Activated naive CD4-positive, alpha-beta T cell treated with anti-CD3 and anti-CD28 coated beads for 36 hours (primary cell): ENCODE measurements at regions not wholly inside any gene's neighbourhood (a gene's known extent, or its start where the extent isn't known, plus 50 kb on each side); places are given as distances from the start of the nearest gene placed in this dataset.
"Not testable (repeated sequence)": the region's sequence is repeated elsewhere in the genome, so short reads cannot be mapped to it uniquely, and the experiment has no call there.

Experiments used
- CTCF ChIA-PET: fragments of 350-600 bp; sonication (Branson Sonifier 250); formaldehyde crosslinking; loops from one replicate; lab custom pipeline; 2021; ENCODE audit warnings: antibody characterized with exemption; lab: Charles Lee
- DNase-seq: peaks from one replicate; pipeline ENCODE4 v3.0.0-alpha.2; 2020
- H3K27ac Mint-ChIP-seq: one replicate; pipeline ENCODE4 v1.8.0; 2021; ENCODE audit warnings: mild to moderate bottlenecking, mixed read lengths
- H3K27me3 Mint-ChIP-seq: one replicate; pipeline ENCODE4 v1.8.0; 2021; ENCODE audit warnings: low read depth, mixed read lengths
- H3K36me3 Mint-ChIP-seq: one replicate; pipeline ENCODE4 v1.8.0; 2021; ENCODE audit warnings: low read depth, mixed read lengths
- H3K4me1 Mint-ChIP-seq: one replicate; pipeline ENCODE4 v1.8.0; 2021; ENCODE audit warnings: low read depth, mixed read lengths
- H3K4me3 Mint-ChIP-seq: one replicate; pipeline ENCODE4 v1.8.0; 2021; ENCODE audit warnings: mild to moderate bottlenecking, moderate library complexity, mixed read lengths
- H3K9me3 Mint-ChIP-seq: one replicate; pipeline ENCODE4 v1.8.0; 2021; ENCODE audit warnings: mixed read lengths
- intact Hi-C: fragments of 100-400 bp; cut with micrococcal nuclease; formaldehyde crosslinking; loops from one replicate; pipeline ENCODE4 v1.15.1; 2023

DNA sequence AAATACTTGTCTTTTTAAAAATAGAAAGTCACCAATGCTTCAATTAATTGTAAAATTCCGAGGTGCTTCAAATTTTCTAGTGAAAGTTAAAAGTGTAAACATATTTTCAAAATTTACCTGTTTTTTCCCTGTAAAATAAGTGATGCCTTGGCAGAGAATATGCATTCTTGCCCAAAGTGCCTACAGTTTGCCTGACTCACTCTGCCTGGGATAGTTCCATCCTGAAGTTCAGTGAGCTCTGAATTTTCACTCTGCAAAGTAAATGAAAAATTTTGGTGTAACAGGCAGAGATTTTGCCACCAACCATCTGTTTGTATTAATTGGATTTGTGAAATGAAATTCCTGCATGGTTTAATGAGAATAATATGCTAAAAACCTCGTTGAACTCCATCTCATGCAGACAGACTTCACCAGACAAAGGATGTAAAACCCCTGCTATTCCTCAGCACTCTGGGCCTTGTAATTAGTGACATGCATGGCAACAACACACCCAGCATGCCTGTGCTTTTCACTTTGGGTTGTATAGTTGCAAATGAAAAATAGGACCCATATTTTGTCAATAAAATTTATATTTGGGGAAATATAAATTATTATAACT, 117.4 kb upstream of the GNAI1 start:
- Mint-ChIP-seq H3K4me1 (no peaks in the 10 kb centered on the region), H3K4me3 (no peak overlapping the region), H3K9me3 (peaks cover 2% of the 10 kb centered on the region), H3K27ac (no peak overlapping the region), H3K36me3 (no peaks in the 10 kb centered on the region), H3K27me3 (no peaks in the 10 kb centered on the region)
- intact Hi-C loops, result loop anchor here (5.0 to 10.0 kb wide), 3 partner anchors 112 to 210 kb away; no protein-coding TSS in a partner anchor
- CTCF ChIA-PET, result interaction anchor here (1.3 kb wide), 1 partner anchor 57 kb away, joined by 3 read pairs; no protein-coding TSS in a partner anchor
- DNase-seq, result no peak

DNA sequence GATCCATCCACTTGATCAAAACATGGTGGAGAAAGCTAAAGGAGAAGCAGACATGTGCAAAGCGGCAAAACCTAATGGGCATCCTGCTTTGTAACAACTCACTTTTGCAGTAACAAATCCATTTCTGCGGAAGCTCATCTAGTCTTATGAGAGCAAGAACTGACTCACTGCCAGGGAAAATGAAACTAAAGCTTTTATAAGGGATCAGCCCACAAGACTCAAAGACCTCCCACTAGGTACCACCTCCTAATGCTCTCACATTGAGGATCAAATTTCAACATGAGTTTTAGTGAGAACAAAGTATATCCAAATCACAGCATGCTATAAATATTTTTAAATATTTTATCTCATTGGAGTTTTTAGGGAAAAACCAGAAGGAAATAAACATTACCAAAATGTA, 120.1 kb upstream of the GNAI1 start:
- Mint-ChIP-seq H3K36me3 (no peaks in the 10 kb centered on the region), H3K27me3 (no peaks in the 10 kb centered on the region), H3K27ac (no peak overlapping the region), H3K4me1 (no peaks in the 10 kb centered on the region), H3K9me3 (peaks cover 2% of the 10 kb centered on the region), H3K4me3 (no peak overlapping the region)
- intact Hi-C loops, result loop anchor here (10.0 kb wide), 2 partner anchors 110 to 170 kb away; no protein-coding TSS in a partner anchor
- DNase-seq, result no peak
- CTCF ChIA-PET, result interaction anchor here (0.6 kb wide), 1 partner anchor 63 kb away, joined by 3 read pairs; no protein-coding TSS in a partner anchor

DNA sequence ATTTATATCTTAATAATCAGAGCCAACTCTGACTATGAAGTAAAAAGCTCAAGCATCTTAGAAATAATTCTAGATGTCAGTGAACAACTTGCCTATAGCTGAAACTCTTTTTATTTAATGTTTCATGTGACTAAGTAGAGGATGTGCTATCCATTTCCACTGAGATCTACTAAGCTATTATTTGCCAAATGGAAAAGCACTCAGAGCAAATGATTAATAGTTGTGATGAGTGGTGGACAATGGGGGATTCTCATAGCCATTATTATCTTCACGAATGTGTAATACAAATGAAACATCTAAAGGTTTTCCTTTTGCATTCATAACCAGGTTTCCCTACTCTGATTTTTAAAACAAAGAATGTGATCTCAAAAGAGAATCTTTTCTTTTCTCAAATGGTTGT, 126.6 kb upstream of the GNAI1 start:
- Mint-ChIP-seq H3K4me1 (no peaks in the 10 kb centered on the region), H3K4me3 (no peak overlapping the region), H3K27me3 (no peaks in the 10 kb centered on the region), H3K36me3 (no peaks in the 10 kb centered on the region), H3K27ac (no peak overlapping the region), H3K9me3 (no peaks in the 10 kb centered on the region)
- intact Hi-C loops, result no loop called here
- DNase-seq, result no peak
- CTCF ChIA-PET, result interaction anchor here (1.1 kb wide), 1 partner anchor 11 kb away, joined by 3 read pairs; no protein-coding TSS in a partner anchor

DNA sequence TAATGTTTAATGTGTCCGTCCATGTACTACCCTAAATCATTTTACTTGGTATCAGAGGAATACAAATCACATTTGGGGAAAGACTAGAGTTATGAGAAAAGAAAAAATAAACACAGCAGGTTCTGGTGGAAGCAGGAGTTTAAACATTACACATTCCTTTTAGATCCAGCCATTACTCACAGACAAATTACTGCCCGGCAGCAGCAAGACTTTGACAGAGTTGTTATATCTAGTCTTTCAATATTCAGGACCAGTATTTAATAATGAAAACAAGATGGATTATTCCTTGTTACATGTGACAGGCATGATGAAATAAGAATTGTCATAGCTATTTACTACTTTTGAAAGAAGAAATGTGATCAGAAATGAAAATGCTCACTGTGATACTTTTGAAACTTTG, 131.8 kb upstream of the GNAI1 start:
- DNase-seq, result no peak
- Mint-ChIP-seq H3K4me3 (no peak overlapping the region), H3K36me3 (no peaks in the 10 kb centered on the region), H3K27ac (no peak overlapping the region), H3K4me1 (no peaks in the 10 kb centered on the region), H3K27me3 (no peaks in the 10 kb centered on the region), H3K9me3 (no peaks in the 10 kb centered on the region)
- CTCF ChIA-PET, result no interaction called here
- intact Hi-C loops, result no loop called here

DNA sequence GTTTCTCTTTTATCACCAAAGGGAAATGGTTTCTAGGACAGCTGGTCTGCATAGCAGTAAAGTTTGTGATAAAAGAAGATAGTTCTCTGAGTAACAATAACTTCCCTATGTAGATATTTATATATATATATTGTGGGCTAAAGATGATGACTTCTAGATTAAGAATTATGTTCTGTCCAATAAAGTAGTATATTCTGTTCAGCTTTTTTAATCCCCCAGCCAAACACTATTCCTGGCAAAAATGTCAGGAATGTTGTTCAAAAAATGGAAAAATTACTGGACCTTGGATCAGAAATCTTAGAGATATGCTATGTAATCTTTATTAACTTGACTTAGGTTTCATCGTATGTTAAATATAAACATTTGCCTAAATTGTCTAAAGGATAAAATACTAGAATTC, 136.3 kb upstream of the GNAI1 start:
- no peak overlapping the region for H3K27ac Mint-ChIP-seq
- H3K27me3 Mint-ChIP-seq, result no peaks in the 10 kb centered on the region
- intact Hi-C loops, result no loop called here
- H3K9me3 Mint-ChIP-seq, result no peaks in the 10 kb centered on the region
- H3K4me1 Mint-ChIP-seq, result no peaks in the 10 kb centered on the region
- CTCF ChIA-PET, result no interaction called here
- H3K36me3 Mint-ChIP-seq, result no peaks in the 10 kb centered on the region
- no peak for DNase-seq
- no peak overlapping the region for H3K4me3 Mint-ChIP-seq

DNA sequence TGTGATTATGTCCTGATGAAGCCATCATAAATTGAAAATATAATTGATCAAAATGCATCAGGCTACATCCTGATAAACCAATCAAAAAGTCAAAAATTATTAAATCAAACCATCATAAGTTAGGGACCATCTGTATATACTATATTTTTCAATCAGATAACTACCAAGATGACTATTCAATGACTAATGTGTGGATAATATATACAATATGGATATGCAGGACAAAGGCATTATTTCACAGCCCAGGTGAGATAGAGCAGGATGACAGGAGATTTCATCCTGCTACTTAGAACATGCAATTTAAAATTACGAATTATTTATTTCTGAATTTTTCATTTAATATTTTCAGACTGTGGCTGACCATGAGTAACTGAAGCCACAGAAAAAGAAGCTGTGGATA, 137.3 kb upstream of the GNAI1 start:
- H3K4me3 Mint-ChIP-seq, result no peak overlapping the region
- CTCF ChIA-PET, result no interaction called here
- H3K9me3 Mint-ChIP-seq, result no peaks in the 10 kb centered on the region
- no peaks in the 10 kb centered on the region for H3K36me3 Mint-ChIP-seq
- H3K27ac Mint-ChIP-seq, result no peak overlapping the region
- intact Hi-C loops, result no loop called here
- no peaks in the 10 kb centered on the region for H3K27me3 Mint-ChIP-seq
- no peaks in the 10 kb centered on the region for H3K4me1 Mint-ChIP-seq
- no peak for DNase-seq

DNA sequence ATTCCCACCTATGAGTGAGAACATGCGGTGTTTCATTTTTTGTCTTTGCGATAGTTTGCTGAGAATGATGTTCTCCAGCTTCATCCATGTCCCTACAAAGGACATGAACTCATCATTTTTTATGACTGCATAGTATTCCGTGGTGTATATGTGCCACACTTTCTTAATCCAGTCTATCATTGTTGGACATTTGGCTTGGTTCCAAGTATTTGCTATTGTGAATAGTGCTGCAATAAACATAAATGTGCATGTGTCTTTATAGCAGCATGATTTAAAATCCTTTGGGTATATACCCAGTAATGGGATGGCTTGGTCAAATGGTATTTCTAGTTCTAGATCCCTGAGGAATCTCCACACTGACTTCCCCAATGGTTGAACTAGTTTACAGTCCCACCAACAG, 138.9 kb upstream of the GNAI1 start:
- H3K9me3 Mint-ChIP-seq, DNase-seq, intact Hi-C loops, H3K4me1 Mint-ChIP-seq, H3K27ac Mint-ChIP-seq, H3K27me3 Mint-ChIP-seq, H3K36me3 Mint-ChIP-seq, CTCF ChIA-PET, H3K4me3 Mint-ChIP-seq: not testable (repeated sequence)

DNA sequence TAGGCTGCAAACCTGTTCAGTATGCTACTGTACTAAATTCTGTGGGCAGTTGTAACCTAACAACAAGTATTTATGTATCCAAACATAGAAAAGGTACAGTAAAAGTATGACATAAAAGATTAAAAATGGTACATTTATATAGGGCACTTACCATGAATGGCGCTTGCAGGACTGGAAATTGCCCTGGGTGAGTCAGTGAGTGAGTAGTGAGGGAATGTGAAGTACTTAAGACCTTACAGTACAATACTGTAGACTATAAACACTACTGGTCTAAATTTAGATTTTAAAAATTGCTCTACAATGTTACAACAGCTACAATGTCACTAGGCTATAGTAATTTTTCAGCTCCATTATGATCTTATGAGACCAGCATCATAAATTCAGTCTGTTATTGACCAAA, 146.0 kb upstream of the GNAI1 start:
- H3K27me3 Mint-ChIP-seq, result no peaks in the 10 kb centered on the region
- intact Hi-C loops, result no loop called here
- no peak for DNase-seq
- no peaks in the 10 kb centered on the region for H3K9me3 Mint-ChIP-seq
- no peaks in the 10 kb centered on the region for H3K4me1 Mint-ChIP-seq
- H3K36me3 Mint-ChIP-seq, result no peaks in the 10 kb centered on the region
- CTCF ChIA-PET, result no interaction called here
- H3K4me3 Mint-ChIP-seq, result no peak overlapping the region
- no peak overlapping the region for H3K27ac Mint-ChIP-seq

DNA sequence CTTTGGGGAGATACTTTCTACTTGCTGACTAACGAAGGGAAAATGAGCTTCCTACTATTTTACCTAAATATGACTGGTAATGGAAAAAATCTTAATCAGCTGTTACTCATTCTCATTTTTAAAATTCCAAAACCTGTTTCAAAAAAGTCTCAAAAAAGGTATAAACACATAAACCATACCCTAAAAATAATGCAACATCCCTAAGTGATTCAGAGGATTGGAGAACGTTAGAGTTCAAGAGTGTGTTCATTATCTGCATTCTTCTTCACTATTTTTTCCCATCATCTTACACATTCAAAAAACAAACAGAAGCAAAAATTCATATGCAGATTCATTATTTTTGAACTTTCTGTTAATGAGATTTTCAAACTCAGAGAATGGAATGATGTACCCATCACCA, 150.4 kb upstream of the GNAI1 start:
- peaks cover 2% of the 10 kb centered on the region for H3K4me1 Mint-ChIP-seq
- H3K9me3 Mint-ChIP-seq, result no peaks in the 10 kb centered on the region
- H3K27ac Mint-ChIP-seq, result no peak overlapping the region
- no peak overlapping the region for H3K4me3 Mint-ChIP-seq
- no peaks in the 10 kb centered on the region for H3K27me3 Mint-ChIP-seq
- DNase-seq, result no peak
- intact Hi-C loops, result no loop called here
- H3K36me3 Mint-ChIP-seq, result no peaks in the 10 kb centered on the region
- CTCF ChIA-PET, result no interaction called here

DNA sequence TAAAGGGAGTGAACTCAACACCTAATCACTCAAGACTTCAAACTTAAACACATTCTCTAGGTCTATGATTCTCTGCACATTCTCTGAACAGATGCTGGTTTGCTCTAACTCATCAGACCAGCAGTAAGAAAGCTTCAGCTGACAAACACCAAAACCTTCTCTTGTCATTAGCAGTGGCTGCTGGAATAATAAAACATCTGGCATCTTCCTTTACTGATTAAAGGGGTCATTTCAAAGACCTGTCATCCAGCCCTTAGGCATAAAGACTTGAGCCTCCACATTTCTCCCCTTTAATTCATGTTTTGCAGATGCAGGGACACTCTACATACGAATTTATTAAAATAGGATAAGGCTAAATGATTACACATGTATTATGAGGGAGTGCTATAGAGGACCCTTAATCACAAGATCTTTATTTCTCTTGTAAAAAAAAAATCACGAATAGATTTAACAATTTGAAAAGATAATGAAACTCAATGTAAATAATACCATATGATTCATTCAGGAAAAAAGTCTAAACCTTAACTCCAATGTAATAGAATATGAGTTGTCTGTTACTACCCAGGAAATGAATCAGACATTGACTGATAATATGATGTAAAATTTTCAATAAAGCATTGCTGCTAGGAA, 152.4 kb upstream of the GNAI1 start:
- Mint-ChIP-seq H3K4me3 (no peak overlapping the region), H3K27ac (no peak overlapping the region), H3K4me1 (peaks cover 2% of the 10 kb centered on the region), H3K27me3 (no peaks in the 10 kb centered on the region), H3K36me3 (no peaks in the 10 kb centered on the region), H3K9me3 (no peaks in the 10 kb centered on the region)
- intact Hi-C loops, result no loop called here
- DNase-seq, result no peak
- CTCF ChIA-PET, result no interaction called here

DNA sequence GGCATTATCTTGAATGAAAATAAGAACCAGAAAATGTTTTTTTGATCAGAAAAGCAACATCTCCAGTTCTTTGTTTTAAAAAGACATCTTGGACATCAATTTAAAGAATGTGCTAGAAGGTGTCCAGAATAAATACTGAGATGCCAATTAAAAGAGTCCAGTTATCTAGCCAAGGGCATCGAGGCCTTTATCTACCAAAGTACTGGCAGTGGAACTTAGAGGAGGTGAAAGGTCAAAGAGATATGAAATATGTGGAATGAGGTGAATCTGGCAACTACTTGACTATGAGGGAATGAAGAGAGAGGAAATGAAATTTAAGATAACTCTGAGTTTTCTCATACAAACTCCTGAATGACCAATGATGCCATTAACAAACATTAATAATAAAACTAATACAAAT, 154.3 kb upstream of the GNAI1 start:
- no peak overlapping the region for H3K4me3 Mint-ChIP-seq
- no peak for DNase-seq
- peaks cover 2% of the 10 kb centered on the region for H3K36me3 Mint-ChIP-seq
- H3K27me3 Mint-ChIP-seq, result no peaks in the 10 kb centered on the region
- peaks cover 11% of the 10 kb centered on the region for H3K4me1 Mint-ChIP-seq
- intact Hi-C loops, result no loop called here
- H3K27ac Mint-ChIP-seq, result no peak overlapping the region
- H3K9me3 Mint-ChIP-seq, result peaks cover 2% of the 10 kb centered on the region
- CTCF ChIA-PET, result no interaction called here

DNA sequence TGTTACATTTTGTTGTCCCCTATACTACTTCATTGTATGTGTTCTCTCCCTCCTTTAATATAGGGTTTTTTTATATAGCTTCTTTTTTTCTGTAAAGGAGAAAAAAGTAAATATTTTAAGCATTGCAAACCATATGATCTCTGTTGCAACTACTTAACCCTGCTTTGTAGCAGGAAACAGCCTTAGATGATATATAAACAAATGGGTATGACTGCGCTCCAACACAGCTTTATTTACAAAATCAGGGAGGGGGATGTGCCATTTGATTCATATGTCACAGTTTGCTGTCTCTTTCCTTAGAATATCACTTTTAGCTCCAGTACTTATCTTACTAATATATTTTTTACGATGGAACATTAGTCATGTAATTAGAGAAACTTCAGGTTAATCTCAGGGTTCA, 155.2 kb upstream of the GNAI1 start:
- intact Hi-C loops, result no loop called here
- Mint-ChIP-seq H3K36me3 (peaks cover 2% of the 10 kb centered on the region), H3K27me3 (no peaks in the 10 kb centered on the region), H3K27ac (no peak overlapping the region), H3K9me3 (peaks cover 2% of the 10 kb centered on the region), H3K4me1 (peaks cover 11% of the 10 kb centered on the region), H3K4me3 (no peak overlapping the region)
- no peak for DNase-seq
- CTCF ChIA-PET, result no interaction called here

DNA sequence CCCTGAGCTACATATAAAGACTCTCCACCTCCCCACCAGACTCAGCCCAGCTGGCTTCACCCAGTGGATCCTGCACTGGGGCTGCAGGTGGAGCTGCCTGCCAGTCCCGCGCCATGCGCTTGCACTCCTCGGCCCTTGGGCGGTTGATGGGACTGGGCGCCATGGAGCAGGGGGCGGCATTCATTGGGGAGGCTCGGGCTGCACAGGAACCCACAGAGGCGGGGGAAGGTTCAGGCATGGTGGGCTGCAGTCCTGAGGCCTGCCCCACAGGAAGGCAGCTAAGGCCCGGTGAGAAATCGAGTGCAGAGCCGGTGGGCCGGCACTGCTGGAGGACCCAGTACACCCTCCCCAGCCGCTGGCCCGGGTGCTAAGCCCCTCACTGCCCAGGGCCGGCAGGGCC, 157.2 kb upstream of the GNAI1 start:
- Mint-ChIP-seq H3K9me3 (peaks cover 2% of the 10 kb centered on the region), H3K4me3 (no peak overlapping the region), H3K27me3 (no peaks in the 10 kb centered on the region), H3K27ac (no peak overlapping the region), H3K4me1 (peaks cover 9% of the 10 kb centered on the region), H3K36me3 (peaks cover 2% of the 10 kb centered on the region)
- intact Hi-C loops, result no loop called here
- CTCF ChIA-PET, result interaction anchor here (0.6 to 0.8 kb wide), 2 partner anchors 56 to 1942 kb away, joined by 3 to 5 read pairs; no protein-coding TSS in a partner anchor
- no peak for DNase-seq
